T-helper 2 cell (primary cell): ENCODE measurements at regions not wholly inside any gene's neighbourhood (a gene's known extent, or its start where the extent isn't known, plus 50 kb on each side); places are given as distances from the start of the nearest gene placed in this dataset.

Source experiments
- DNase-seq, 5 experiments: peaks; one replicate each; pipeline versions ENCODE4 v3.0.0 to v3.0.0-alpha.2; 2012 to 2022

- no peak for DNase-seq
Measured at GRCh38 chr1:88104236-88104635, 579.8 kb upstream of the PKN2 start.

- no peak for DNase-seq
Measured at GRCh38 chr1:88104886-88105285, 579.2 kb upstream of the PKN2 start.

GRCh38 chr1:88111816-88112215, 572.3 kb upstream of the PKN2 start:
- no peak for DNase-seq

GRCh38 chr1:88117597-88117996, 566.5 kb upstream of the PKN2 start:
- no peak for DNase-seq

- DNase-seq: no peak
Measured at GRCh38 chr1:88118176-88118845, 565.8 kb upstream of the PKN2 start.

- no peak for DNase-seq
Measured at GRCh38 chr1:88124614-88125013, 559.5 kb upstream of the PKN2 start.

- no peak for DNase-seq
Measured at GRCh38 chr1:88126467-88126866, 557.6 kb upstream of the PKN2 start.

GRCh38 chr1:88133991-88134390, 550.1 kb upstream of the PKN2 start:
- no peak for DNase-seq

GRCh38 chr1:88134983-88135921, 548.8 kb upstream of the PKN2 start:
- no peak for DNase-seq

- DNase-seq: no peak
Measured at GRCh38 chr1:88139633-88140032, 544.4 kb upstream of the PKN2 start.

- DNase-seq: no peak
Measured at GRCh38 chr1:88140325-88140724, 543.7 kb upstream of the PKN2 start.

- no peak for DNase-seq
Measured at GRCh38 chr1:88141499-88142074, 542.5 kb upstream of the PKN2 start.

- no peak for DNase-seq
Measured at GRCh38 chr1:88145752-88146151, 538.3 kb upstream of the PKN2 start.

GRCh38 chr1:88149686-88150085, 534.4 kb upstream of the PKN2 start:
- no peak for DNase-seq

- DNase-seq: no peak
Measured at GRCh38 chr1:88150330-88150729, 533.7 kb upstream of the PKN2 start.

- no peak for DNase-seq
Measured at GRCh38 chr1:88163187-88163586, 520.9 kb upstream of the PKN2 start.

- DNase-seq: no peak
Measured at GRCh38 chr1:88168126-88168525, 515.9 kb upstream of the PKN2 start.

GRCh38 chr1:88169139-88169538, 514.9 kb upstream of the PKN2 start:
- no peak for DNase-seq

- no peak for DNase-seq
Measured at GRCh38 chr1:88169939-88170338, 514.1 kb upstream of the PKN2 start.

- no peak for DNase-seq
Measured at GRCh38 chr1:88175120-88175630, 508.9 kb upstream of the PKN2 start.

- no peak for DNase-seq
Measured at GRCh38 chr1:88175631-88176226, 508.3 kb upstream of the PKN2 start.

GRCh38 chr1:88179943-88180342, 504.1 kb upstream of the PKN2 start:
- no peak for DNase-seq
